Caki2 (cell line): ENCODE measurements at regions not wholly inside any gene's neighbourhood (a gene's known extent, or its start where the extent isn't known, plus 50 kb on each side); places are given as distances from the start of the nearest gene placed in this dataset.

Experiments used
- DNase-seq: peaks from one replicate; pipeline ENCODE4 v3.0.0-alpha.2; 2015; ENCODE audit warnings: low read depth
- in situ Hi-C: cut with HindIII; loops from 2 replicates; pipeline ENCODE4 v1.10.0; 2016; ENCODE audit warnings: low sequenced_read_pairs, low pct_unique_long_range_greater_than_20kb, mixed read lengths

GRCh38 chr2:173673640-173674039, 291.5 kb downstream of the SP3 start:
- no peak for DNase-seq
- in situ Hi-C loops = no loop called here

GRCh38 chr2:173676647-173677046, 288.5 kb downstream of the SP3 start:
- DNase-seq = no peak
- in situ Hi-C loops = no loop called here

DNA sequence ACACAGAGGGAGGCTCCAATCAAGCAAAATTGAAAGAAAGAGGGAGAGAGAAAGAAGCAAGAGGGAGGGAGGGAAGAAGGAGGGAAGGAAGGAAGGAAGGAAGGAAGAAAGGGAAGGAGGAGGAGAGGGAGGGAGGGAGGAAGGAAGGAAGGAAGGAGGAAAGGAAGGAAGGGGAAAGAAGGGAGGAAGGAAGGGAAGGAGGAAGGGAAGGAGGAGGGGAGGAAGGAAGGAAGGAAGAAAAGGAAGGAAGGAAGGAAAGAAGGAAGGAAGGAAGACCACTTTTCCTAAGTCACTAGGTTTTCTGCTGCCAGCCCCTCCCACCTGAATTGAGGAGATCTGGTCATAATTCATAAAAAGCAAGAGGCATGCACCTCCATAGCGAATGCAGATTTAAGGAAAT, 287.0 kb downstream of the SP3 start:
- DNase-seq = no peak
- in situ Hi-C loops = no loop called here

- in situ Hi-C loops = no loop called here
- DNase-seq = peak; percentile 38
These were observed 284.6 kb downstream of the SP3 start for GRCh38 chr2:173680574-173680973.

GRCh38 chr2:173681881-173682650, 283.1 kb downstream of the SP3 start:
- DNase-seq = no peak

GRCh38 chr2:173684896-173685459, 280.2 kb downstream of the SP3 start:
- in situ Hi-C loops = no loop called here

More at GRCh38 chr2:173681881-173682650, 283.1 kb downstream of the SP3 start:
- in situ Hi-C loops = no loop called here

DNA sequence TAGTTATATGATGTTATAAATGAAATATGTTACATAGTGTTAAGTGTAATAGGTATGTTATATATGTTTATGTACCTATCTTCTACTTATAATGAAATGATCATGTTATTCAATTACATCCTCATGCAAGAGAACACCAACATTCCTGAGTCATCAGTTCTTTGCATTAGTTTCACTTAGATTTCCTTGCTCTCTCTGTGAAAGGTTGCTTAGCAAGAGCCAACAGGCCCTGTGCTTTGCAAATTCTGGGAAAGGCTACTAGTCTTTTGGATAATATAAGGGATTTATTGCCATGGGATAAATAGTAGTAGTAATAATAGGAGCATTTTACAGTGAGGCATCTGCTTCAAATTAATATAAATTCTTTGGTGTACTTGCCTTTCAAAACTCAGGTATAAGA, 274.8 kb downstream of the SP3 start:
- in situ Hi-C loops = no loop called here
- no peak for DNase-seq

More at GRCh38 chr2:173684896-173685459, 280.2 kb downstream of the SP3 start:
- DNase-seq = no peak

DNA sequence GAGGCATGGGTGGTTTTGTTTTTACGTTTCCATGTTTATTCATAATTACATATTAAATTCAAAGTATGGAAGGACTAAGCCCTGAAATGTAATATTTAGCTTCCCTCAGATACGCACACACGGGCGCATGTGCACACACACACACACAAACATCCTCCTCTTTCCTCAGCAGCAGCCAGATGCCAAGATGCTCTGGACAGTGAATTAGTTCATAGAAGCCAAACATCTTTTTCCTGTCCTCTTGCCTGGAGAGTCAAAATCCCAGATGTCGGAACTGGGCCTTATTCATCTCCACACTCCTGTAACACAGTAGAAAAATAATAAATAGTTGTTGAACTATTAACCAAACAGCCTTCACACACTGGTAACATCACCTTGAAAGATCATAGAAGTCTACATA, 273.1 kb downstream of the SP3 start:
- in situ Hi-C loops = no loop called here
- DNase-seq = no peak

GRCh38 chr2:173693044-173693589, 272.1 kb downstream of the SP3 start:
- no peak for DNase-seq
- in situ Hi-C loops = no loop called here

DNA sequence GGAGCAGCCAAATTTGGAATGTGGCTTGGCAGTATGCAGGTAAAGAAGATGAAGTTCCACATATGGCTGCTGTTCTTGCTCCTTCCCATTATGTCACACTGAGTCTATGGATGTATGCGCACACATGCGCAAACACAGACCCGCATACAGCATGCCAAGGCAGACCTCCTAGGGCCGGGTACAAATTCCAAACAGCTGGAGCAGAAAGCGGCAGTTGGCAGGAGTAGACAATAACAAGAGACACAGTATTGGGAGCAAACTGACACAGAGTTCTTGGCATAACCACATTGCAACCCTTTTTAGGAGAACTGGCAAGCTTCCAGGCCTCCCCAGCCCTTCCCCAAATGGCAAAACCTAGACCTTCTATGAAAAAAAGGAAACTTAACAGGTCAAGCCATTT, 268.9 kb downstream of the SP3 start:
- in situ Hi-C loops = no loop called here
- DNase-seq = no peak

DNA sequence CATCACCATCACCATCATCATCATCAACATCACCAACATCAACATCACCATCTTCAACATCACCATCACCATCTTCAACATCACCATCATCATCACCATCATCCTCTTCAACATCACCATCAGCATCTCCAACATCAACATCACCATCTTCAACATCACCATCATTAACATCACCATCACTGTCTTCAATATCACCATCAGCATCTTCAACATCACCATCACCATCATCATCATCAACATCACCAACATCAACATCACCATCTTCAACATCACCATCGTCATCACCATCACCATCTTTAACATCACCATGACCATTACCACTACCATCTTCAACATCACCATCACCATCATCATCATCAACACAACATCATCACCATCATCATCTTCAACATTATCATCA, 267.2 kb downstream of the SP3 start:
- in situ Hi-C loops = no loop called here
- no peak for DNase-seq

DNA sequence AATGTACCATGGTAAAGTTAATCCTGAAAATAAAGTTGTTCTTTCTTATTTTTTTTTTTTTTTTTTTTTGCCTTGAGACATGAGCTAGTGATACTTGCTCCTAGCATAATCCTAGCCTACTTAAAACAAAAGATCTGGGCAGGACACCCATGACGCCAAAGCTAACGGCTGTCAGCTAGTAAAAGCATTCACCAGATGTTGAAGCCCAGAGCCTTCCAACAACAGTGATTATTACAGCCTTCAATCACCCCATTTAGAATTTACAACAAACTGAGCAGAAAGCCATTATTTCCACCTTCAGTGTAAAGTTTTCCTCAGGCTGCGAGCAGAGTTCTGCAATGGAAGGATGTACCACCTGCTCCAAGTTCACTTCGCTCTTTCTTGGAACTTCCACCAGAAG, 259.5 kb downstream of the SP3 start:
- no peak for DNase-seq
- in situ Hi-C loops = no loop called here

- DNase-seq = no peak
- in situ Hi-C loops = no loop called here
These were observed 258.2 kb downstream of the SP3 start for GRCh38 chr2:173706936-173707335.

GRCh38 chr2:173708806-173709205, 256.4 kb downstream of the SP3 start:
- DNase-seq = no peak
- in situ Hi-C loops = no loop called here

GRCh38 chr2:173711816-173712215, 253.4 kb downstream of the SP3 start:
- no peak for DNase-seq
- in situ Hi-C loops = no loop called here

- DNase-seq = no peak
- in situ Hi-C loops = no loop called here
These were observed 251.1 kb downstream of the SP3 start for GRCh38 chr2:173713904-173714555.

DNA sequence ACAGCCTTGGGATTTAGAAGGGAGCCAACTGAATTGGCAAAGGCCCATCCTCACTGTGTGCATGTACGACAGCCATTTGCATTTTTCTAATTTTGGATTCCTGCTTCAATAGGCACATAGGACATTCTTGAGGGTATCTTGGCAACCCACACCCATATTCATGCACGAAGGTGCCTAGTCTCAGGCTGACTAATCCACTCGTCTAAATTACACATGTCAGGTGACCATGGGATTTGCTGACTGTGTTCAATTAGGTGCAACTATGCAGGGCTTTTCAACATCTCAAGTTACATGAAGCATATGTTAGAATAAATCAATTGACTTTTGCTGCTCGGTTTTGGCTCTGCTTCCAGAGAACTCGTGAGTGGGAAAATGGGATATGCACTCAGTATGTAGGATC, 249.7 kb downstream of the SP3 start:
- in situ Hi-C loops = no loop called here
- no peak for DNase-seq

DNA sequence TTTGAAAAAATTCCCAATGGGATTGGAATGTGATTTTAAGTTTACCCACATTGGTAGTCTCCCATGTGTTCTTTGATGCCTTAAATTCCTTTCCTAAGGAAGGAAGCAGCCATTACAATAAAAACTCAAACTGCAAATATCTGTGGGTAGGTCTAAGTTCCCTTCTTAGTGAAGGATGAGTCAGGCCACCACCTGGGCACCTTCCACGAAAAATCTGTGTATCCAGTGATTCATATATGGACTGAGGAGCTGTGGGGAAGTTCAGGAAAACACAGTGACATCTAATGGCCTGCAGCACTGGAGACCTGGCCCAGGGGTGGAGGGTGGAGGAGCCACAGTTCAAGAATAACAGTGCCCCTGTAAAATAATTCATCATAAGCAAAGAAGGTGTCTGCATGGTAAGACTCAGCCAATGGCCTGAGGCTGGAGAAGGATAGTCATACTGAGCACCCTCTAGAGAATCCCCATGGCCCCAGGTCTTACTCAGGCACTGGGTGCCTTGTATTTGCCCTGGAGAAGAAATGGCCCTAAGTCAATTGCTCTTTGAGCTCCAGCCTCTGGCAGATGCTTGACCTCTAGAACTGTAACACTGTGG, 248.6 kb downstream of the SP3 start:
- in situ Hi-C loops = no loop called here
- DNase-seq = no peak

DNA sequence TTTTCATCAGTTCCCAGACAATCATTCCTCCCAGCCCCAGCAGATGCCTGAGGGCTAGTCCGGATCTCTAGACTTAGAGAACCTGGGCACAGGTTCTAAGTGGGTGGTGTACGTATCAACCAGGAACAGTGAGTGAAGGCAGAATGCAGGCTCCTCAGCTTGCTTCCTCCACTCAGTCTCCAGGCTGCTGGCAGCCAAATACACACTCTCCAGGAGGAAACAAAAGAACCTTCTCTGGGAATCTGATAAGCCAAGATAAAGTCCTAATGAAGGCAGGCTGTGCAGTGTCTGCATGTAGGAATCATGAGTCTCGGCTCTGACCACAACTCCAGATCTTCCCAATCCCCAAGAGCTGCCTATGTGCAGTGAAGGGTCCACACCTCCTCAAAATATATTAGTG, 245.7 kb downstream of the SP3 start:
- in situ Hi-C loops = no loop called here
- DNase-seq = no peak
